HUDEP-2 (cell line): ENCODE measurements at regions not wholly inside any gene's neighbourhood (a gene's known extent, or its start where the extent isn't known, plus 50 kb on each side); places are given as distances from the start of the nearest gene placed in this dataset.
"Not testable (repeated sequence)": the region's sequence is repeated elsewhere in the genome, so short reads cannot be mapped to it uniquely, and the experiment has no call there.

Experiments
- DNase-seq, 76 experiments: peaks; one replicate each; lab custom pipeline; 2025; ENCODE audit not compliant: unreplicated experiment in 76 of 76; lab: John Stamatoyannopoulos, UW

- no peak for DNase-seq
Observed at GRCh38 chr13:83825676-83826075, 56.6 kb downstream of the SLITRK1 start.

DNA sequence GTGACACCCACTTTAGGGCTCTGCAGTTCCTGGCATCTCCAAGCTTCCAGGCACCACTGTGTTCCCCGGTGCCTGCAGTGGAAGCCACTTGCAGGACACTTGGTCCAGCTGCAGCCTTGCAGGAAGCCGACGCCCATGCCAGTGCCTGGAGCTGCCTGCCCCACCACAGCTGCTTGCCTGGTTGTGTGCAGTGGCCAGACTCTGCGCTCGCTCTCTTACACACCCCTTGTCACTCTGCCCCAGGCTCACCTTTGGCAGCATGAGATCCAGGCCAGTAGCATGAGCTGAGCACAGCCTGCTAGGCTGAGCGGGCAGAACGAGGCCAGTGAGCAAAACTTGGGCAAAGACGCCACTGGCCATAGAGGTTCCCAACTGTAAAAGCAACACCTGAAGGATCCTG is 57.7 kb downstream of the SLITRK1 start:
- DNase-seq, result no peak

GRCh38 chr13:83824120-83824519 is 58.2 kb downstream of the SLITRK1 start:
- no peak for DNase-seq

GRCh38 chr13:83819611-83820010 is 62.7 kb downstream of the SLITRK1 start:
- DNase-seq, result no peak

- no peak for DNase-seq
Observed at GRCh38 chr13:83819156-83819555, 63.1 kb downstream of the SLITRK1 start.

DNA sequence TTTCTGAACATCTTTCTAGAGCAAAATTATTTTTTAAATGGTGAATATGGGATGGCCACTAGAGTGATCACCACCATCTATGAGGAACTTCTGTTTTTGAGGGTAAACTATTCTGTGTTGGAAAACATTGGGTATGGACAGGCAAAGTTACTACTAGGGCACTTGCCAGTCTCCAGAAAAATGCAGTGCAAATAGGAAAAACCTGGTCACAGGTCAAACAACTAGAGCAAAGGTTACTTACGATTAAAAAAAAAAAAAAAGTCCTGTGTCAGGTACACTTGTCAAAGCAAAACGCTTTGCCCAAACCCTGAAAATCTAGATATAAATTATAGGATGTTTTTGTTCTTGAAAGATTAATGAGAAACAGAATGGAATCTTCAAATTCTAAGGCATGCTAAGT is 66.2 kb downstream of the SLITRK1 start:
- DNase-seq, result no peak

DNA sequence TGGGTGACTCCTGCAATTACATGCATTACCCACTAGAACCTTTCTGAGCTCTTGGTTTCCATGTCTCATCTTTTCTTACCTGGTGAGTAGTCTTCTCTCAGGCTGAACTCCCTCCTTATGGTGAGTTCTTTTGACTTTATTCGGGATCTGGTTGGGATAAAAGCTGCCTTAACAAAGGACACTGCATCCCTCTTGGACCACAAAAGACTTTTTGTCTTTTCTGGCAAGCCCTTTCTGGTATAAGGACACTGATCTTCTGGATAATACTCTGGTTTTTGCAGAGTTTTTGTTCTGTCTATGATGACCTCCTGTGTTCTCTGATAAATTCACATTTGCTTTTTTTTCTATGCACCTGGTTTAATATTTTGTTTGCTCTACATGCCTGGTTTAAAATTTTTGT is 66.7 kb downstream of the SLITRK1 start:
- no peak for DNase-seq

GRCh38 chr13:83810136-83810535 is 72.1 kb downstream of the SLITRK1 start:
- no peak for DNase-seq

GRCh38 chr13:83804356-83804962 is 77.8 kb downstream of the SLITRK1 start:
- no peak for DNase-seq

DNA sequence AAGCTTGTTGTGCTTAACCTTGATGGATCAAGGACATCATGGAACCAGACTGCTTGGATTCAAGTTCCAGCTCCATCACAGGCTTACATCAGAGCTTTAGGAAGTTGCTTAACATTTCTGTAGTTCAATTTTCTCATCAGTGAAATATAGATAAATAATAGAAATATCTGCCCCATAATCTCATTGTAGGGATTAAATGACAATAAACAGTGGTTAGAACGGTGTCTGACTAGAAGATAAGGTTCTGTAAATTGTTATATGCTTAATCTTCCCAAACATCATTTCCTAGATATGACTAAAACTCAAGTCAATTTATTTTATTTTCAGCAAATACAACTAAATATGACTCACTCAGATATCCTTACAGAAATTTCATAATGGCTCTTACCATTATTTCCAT is 83.5 kb downstream of the SLITRK1 start:
- DNase-seq, result no peak

DNA sequence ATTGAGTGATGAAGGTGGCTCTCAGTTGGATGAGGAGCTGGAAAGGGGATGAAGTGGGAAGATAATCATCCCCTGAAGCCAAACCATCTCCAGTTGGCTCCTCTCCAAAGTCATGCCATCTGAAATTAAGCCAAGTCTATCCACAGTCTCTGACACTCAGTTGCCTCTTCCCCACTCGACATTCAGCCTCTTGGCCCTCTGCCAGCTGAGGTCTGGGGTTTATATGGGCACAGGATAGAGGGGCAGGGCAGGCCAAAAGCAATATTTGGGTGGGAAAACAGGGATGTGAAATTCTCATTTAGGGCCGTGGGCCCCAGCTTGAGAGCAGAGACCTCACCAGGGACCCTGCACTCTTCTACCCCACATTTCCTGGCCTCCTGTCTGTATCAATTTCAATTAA is 85.9 kb downstream of the SLITRK1 start:
- DNase-seq, result no peak

- no peak for DNase-seq
Observed at GRCh38 chr13:83794583-83794982, 87.7 kb downstream of the SLITRK1 start.

- peak in 13 of 76 experiments; percentile 2 to 79 (median 41) for DNase-seq
Observed at GRCh38 chr13:83780227-83780626, 102.0 kb downstream of the SLITRK1 start.

DNA sequence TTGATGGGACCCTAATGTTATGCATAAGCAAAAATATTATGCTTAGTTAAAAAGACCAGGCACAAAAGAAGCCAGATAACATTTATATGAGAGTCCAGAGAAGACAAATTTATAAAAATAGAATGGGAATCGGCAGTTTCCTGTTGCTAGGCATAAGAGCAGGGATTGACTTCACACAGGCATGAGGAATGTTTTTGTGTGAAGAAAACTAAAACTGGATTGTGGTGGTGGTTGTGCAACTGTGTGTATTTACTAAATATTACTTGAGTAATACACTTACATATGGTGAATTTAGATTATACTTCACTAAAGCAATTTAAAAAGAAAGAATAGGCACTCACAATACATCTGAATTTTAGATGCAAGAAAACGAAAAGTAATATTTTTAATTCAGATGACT is 108.3 kb downstream of the SLITRK1 start:
- no peak for DNase-seq

DNA sequence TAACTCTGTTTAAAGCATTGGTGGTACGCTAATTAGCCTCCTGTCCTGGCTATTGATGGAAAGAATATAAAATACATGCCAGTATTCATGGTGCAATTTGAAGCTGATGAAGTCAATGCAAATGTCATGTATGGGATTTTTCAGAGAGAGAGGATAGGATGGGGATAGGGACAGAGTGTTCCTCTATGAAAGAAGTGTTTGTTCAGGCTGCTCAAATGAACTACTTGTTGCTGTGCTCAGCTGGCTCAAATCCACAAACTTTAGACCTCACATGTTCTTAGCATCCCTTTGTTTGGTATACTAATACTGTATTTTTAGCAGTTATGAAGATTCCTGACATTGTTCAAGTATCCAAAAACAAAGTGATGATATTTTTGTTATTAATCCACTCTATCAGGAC is 116.5 kb downstream of the SLITRK1 start:
- no peak for DNase-seq

GRCh38 chr13:83761631-83762030 is 120.6 kb downstream of the SLITRK1 start:
- no peak for DNase-seq

DNA sequence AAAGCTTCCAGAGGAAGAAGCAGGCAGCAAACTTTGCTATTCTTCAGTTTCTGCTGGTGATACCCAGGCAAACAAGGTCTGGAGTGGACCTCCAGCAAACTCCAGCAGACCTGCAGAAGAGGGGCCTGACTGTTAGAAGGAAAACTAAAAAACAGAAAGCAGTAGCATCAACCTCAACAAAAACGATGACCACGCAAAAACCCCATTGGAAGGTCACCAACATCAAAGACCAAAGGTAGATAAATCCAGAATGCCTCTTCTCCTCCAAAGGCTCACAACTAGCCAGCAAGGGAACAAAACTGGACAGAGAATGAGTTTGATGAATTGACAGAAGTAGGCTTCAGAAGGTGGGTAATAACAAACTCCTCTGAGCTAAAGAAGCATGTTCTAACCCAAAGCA is 127.1 kb downstream of the SLITRK1 start:
- DNase-seq, result not testable (repeated sequence)

DNA sequence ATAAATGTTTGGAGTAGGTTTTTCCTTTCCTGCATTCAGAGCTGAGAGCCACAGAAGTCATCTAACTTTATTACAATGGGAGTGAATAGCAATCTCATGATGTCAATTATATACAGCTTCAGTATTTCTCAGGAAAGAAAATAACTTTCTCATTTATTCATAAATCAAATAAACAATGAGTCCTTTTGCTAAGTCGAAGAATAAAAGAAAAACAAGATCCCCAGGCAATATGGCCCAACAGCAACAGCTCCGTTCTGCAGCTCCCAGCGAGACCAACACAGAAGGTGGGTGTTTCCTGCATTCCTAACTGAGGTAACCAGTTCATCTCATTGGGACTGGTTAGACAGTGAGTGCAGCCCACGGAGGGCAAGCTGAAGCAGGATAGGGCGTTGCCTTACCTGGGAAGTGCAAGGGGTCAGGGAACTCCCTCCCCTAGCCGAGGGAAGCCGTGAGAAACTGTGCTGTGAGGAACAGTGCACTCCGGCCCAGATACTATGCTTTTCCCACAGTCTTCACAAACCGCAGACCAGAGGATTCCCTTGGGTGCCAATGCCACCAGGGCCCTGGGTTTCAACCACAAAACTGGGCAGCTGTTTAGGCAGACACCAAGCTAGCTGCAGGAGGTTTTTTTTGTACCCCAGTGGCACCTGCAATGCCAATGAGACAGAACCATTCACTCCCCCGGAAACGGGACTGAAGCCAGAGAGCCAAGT is 128.2 kb downstream of the SLITRK1 start:
- DNase-seq, result no peak

GRCh38 chr13:83752141-83752540 is 130.1 kb downstream of the SLITRK1 start:
- no peak for DNase-seq

- DNase-seq, result no peak
Observed at GRCh38 chr13:83740622-83741021, 141.7 kb downstream of the SLITRK1 start.

DNA sequence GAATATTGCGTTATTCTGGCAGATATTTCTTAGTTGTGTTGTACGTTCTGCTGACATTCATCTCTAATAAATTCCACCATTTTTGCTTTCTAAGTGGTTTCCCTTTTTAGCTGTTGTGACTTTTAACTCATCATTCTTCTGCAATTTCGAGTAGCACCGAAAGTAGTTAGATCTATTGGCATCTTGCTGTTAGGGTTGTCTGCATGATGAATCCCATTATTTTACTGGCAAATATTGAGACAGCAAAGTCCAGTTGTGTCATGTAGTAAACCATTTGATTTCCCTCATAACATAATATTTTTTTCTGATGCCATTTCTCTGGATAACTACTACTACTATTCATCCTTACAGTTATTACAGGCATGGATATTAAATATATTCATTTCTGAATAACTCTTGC is 143.9 kb downstream of the SLITRK1 start:
- DNase-seq, result no peak

GRCh38 chr13:83733293-83733692 is 149.0 kb downstream of the SLITRK1 start:
- no peak for DNase-seq

GRCh38 chr13:83732755-83733154 is 149.5 kb downstream of the SLITRK1 start:
- DNase-seq, result no peak
